RWPE2 (cell line): ENCODE measurements at regions not wholly inside any gene's neighbourhood (a gene's known extent, or its start where the extent isn't known, plus 50 kb on each side); places are given as distances from the start of the nearest gene placed in this dataset.

Experiments
- ATAC-seq: fragments of 200-7000 bp; cut with Tn5 transposase; 3 replicates; pipeline ENCODE4 v1.9.1; 2021; ENCODE audit warnings: low read depth
- DNase-seq: peaks from one replicate; pipeline ENCODE4 v3.0.0-alpha.2; 2020; ENCODE audit warnings: low spot score
- H3K27ac ChIP-seq: fragments of 450-650 bp; 2 replicates; pipeline ENCODE4 v1.5.1; 2017; ENCODE audit warnings: mild to moderate bottlenecking; ENCODE audit not compliant: poor library complexity, severe bottlenecking
- H3K27me3 ChIP-seq: fragments of 250-450 bp; sonication (Bioruptor Pico); 2 replicates; pipeline ENCODE4 v1.5.1; 2021; ENCODE audit warnings: mild to moderate bottlenecking, moderate library complexity; ENCODE audit not compliant: insufficient read depth, poor library complexity, severe bottlenecking
- H3K36me3 ChIP-seq: fragments of 250-450 bp; sonication (Bioruptor Pico); 2 replicates; pipeline ENCODE4 v1.5.1; 2020; ENCODE audit warnings: low read depth, mild to moderate bottlenecking, moderate library complexity
- H3K4me1 ChIP-seq: fragments of 250-450 bp; sonication (Bioruptor Pico); 2 replicates; pipeline ENCODE4 v1.5.1; 2021; ENCODE audit warnings: mild to moderate bottlenecking, moderate library complexity; ENCODE audit not compliant: insufficient read depth, poor library complexity, severe bottlenecking
- H3K4me3 ChIP-seq: fragments of 250-450 bp; sonication (Bioruptor Pico); 2 replicates; pipeline ENCODE4 v1.5.1; 2021; ENCODE audit warnings: mild to moderate bottlenecking, moderate library complexity; ENCODE audit not compliant: severe bottlenecking
- H3K9me3 ChIP-seq: fragments of 250-450 bp; sonication (Bioruptor Pico); 2 replicates; pipeline ENCODE4 v1.5.1; 2021; ENCODE audit warnings: mild to moderate bottlenecking, moderate library complexity; ENCODE audit not compliant: severe bottlenecking
- CTCF ChIP-seq: fragments of 450-650 bp; IDR thresholded peaks from one replicate; pipeline ENCODE4 v1.5.1; 2017; ENCODE audit warnings: mild to moderate bottlenecking, moderate library complexity; ENCODE audit not compliant: poor library complexity, severe bottlenecking

- ATAC-seq (no peak), DNase-seq (no peak)
- TF ChIP-seq CTCF = no peak
- Histone ChIP-seq H3K27me3 (no peaks in the 10 kb centered on the region), H3K36me3 (no peaks in the 10 kb centered on the region), H3K4me3 (no peak overlapping the region), H3K9me3 (no peaks in the 10 kb centered on the region), H3K4me1 (peaks cover 5% of the 10 kb centered on the region), H3K27ac (no peak overlapping the region)
Observed at GRCh38 chr5:58156361-58156760, 303.5 kb downstream of the PLK2 start.

- Histone ChIP-seq H3K9me3 (no peaks in the 10 kb centered on the region), H3K27me3 (no peaks in the 10 kb centered on the region), H3K27ac (no peak overlapping the region), H3K4me3 (no peak overlapping the region), H3K36me3 (no peaks in the 10 kb centered on the region), H3K4me1 (peaks cover 5% of the 10 kb centered on the region)
- ATAC-seq (peak; percentile 50; the same call in 1 of the 3 replicates), DNase-seq (no peak)
- no peak for TF ChIP-seq CTCF
Observed at GRCh38 chr5:58153255-58153654, 306.6 kb downstream of the PLK2 start.

GRCh38 chr5:58151414-58151813, 308.5 kb downstream of the PLK2 start:
- H3K36me3 ChIP-seq = no peaks in the 10 kb centered on the region
- DNase-seq = no peak

GRCh38 chr5:58150926-58151325, 309.0 kb downstream of the PLK2 start:
- Histone ChIP-seq H3K9me3 (no peaks in the 10 kb centered on the region), H3K4me1 (peaks cover 5% of the 10 kb centered on the region), H3K27me3 (no peaks in the 10 kb centered on the region), H3K4me3 (no peak overlapping the region), H3K27ac (no peak overlapping the region), H3K36me3 (no peaks in the 10 kb centered on the region)
- ATAC-seq (no peak), DNase-seq (no peak)
- no peak for TF ChIP-seq CTCF

More at GRCh38 chr5:58151414-58151813, 308.5 kb downstream of the PLK2 start:
- no peaks in the 10 kb centered on the region for H3K9me3 ChIP-seq
- peaks cover 5% of the 10 kb centered on the region for H3K4me1 ChIP-seq
- no peak for ATAC-seq
- no peak overlapping the region for H3K27ac ChIP-seq
- no peaks in the 10 kb centered on the region for H3K27me3 ChIP-seq
- no peak for TF ChIP-seq CTCF
- H3K4me3 ChIP-seq = no peak overlapping the region

- no peaks in the 10 kb centered on the region for H3K36me3 ChIP-seq
- ATAC-seq (no peak), DNase-seq (no peak)
- no peak overlapping the region for H3K27ac ChIP-seq
- peaks cover 5% of the 10 kb centered on the region for H3K4me1 ChIP-seq
- no peaks in the 10 kb centered on the region for H3K27me3 ChIP-seq
- no peak overlapping the region for H3K4me3 ChIP-seq
- no peak for TF ChIP-seq CTCF
- no peaks in the 10 kb centered on the region for H3K9me3 ChIP-seq
Observed at GRCh38 chr5:58149746-58150145, 310.1 kb downstream of the PLK2 start.
